ENCODE measurements at regions not wholly inside any gene's neighbourhood (a gene's known extent, or its start where the extent isn't known, plus 50 kb on each side); places are given as distances from the start of the nearest gene placed in this dataset.
"Not testable (repeated sequence)": the region's sequence is repeated elsewhere in the genome, so short reads cannot be mapped to it uniquely, and the experiment has no call there.

DNA sequence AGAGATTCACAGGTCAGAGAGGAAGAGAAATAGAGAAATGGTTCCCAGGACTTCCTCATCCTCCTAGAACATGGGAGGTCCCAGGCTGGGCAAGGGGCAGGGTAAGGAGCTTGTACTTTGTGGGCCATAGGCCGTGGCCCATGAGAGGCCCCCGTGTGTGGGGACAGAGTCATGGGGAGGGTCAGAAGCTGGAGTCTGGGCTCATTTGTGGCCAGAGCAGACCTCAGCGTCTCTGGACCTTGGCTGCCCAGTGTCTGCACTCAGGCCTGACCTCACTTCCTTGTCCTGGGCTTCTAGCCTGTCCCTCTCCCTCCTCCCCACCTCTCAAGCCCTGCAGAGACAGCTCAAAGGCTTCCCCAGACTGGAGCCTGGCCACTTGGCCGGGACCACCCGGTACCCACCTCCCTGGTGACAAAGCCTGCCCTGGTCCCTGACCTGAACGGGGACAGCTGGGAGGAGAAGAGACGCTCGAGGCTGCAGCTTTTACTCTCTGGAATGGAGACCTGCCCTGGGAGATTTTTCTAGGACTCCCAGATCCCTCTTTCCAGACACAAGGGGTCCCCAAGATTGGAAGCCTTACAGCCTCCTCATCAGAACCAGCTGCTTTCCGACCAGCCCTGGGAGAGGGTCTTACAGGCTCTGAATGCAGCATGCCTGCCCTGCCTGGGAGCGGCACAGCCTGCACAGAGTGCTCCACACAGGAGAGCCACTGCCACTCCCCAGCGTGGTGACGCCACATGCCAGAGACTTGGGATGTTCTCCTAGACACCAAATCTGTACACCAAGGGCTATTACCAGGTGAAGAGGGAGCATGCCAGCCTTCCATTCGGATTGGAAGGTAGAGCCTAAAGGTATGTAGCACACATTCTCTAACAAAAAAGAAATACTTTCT lies 569.0 kb upstream of the B3GAT1 start:
- Histone ChIP-seq H3K4me2 (replicated peaks; ENCODE audit: low read depth, low read length, poor library complexity, severe bottlenecking) (no peak overlapping the region), H3K27me3 (replicated peaks in 1 of 4; ENCODE audit: control extremely low read depth in 1 of 4, control insufficient read depth in 3 of 4, insufficient read depth in 4 of 4, low read length in 3 of 4) (no peaks in the 10 kb centered on the region), H4K20me1 (ENCODE audit: control insufficient read depth, insufficient read depth, low read length, poor library complexity, severe bottlenecking) (no peaks in the 10 kb centered on the region), H3K9me3 (ENCODE audit: control extremely low read depth in 1 of 3, control insufficient read depth in 2 of 3, insufficient read depth in 1 of 3, low read length in 2 of 3) (peaks cover 0 to 5% (median 0%) of the 10 kb centered on the region in 3 donors), H3K36me3 (replicated peaks in 1 of 2; ENCODE audit: control extremely low read depth in 1 of 2, control insufficient read depth in 1 of 2, extremely low read depth in 1 of 2, insufficient read depth in 2 of 2, low read length in 1 of 2) (no peaks in the 10 kb centered on the region), H3K4me3 (ENCODE audit: control extremely low read depth in 1 of 5, extremely low read depth in 1 of 5, insufficient read depth in 1 of 5, low read depth in 2 of 5, low read length in 4 of 5) (no peak overlapping the region), H3K9ac (ENCODE audit: low read length) (no peak overlapping the region), H3K79me2 (ENCODE audit: control insufficient read depth, insufficient read depth, low read length) (no peaks in the 10 kb centered on the region), H2AFZ (ENCODE audit: insufficient read depth, low read depth, low read length, poor library complexity, severe bottlenecking) (no peak overlapping the region), H3K4me1 (ENCODE audit: control insufficient read depth in 2 of 2, insufficient read depth in 2 of 2, low read length in 2 of 2) (no peaks in the 10 kb centered on the region), H3K27ac (ENCODE audit: low read length in 2 of 2) (no peak overlapping the region)
- CTCF ChIA-PET: no interaction called here
- Mint-ChIP-seq H3K27me3 (no peaks in the 10 kb centered on the region), H3K27ac (no peak overlapping the region), H3K4me1 (no peaks in the 10 kb centered on the region), H3K4me3 (no peak overlapping the region), H3K9me3 (ENCODE audit: insufficient read depth) (no peaks in the 10 kb centered on the region)
- TF ChIP-seq, protein P1, sequence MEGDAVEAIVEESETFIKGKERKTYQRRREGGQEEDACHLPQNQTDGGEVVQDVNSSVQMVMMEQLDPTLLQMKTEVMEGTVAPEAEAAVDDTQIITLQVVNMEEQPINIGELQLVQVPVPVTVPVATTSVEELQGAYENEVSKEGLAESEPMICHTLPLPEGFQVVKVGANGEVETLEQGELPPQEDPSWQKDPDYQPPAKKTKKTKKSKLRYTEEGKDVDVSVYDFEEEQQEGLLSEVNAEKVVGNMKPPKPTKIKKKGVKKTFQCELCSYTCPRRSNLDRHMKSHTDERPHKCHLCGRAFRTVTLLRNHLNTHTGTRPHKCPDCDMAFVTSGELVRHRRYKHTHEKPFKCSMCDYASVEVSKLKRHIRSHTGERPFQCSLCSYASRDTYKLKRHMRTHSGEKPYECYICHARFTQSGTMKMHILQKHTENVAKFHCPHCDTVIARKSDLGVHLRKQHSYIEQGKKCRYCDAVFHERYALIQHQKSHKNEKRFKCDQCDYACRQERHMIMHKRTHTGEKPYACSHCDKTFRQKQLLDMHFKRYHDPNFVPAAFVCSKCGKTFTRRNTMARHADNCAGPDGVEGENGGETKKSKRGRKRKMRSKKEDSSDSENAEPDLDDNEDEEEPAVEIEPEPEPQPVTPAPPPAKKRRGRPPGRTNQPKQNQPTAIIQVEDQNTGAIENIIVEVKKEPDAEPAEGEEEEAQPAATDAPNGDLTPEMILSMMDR (IDR thresholded peaks at IDR 0.05): no peak
- no peak for TF ChIP-seq EZH2 (IDR thresholded peaks at IDR 0.05; ENCODE audit: borderline replicate concordance, insufficient read depth, low read depth, low read length, poor library complexity, severe bottlenecking)
- POLR2A ChIA-PET: no interaction called here
- DNase-seq: no peak
- intact Hi-C loops (cut with micrococcal nuclease): no loop called here
- WGBS (ENCODE audit: insufficient coverage): 74% methylated on average over 10 of the region's 13 CpGs
- ATAC-seq (ENCODE audit: low read depth): no peak

DNA sequence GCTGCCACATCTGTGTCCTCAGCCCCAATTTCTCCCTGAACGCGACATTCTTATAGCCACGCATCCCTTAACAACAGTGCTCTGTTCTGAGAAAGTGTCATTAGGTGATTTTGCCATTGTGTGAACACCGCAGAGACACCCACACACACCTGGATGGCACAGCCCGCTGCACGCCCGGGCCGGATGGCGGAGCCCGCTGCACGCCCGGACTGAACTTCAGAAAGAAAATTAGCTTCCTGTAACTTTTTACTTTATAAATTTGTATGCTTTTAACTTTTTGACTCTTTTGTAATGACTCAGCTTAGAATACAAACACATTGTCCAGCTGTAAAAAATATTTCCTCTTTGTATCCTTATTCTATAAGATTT lies 567.0 kb upstream of the B3GAT1 start:
- CTCF ChIA-PET; H3K27ac Mint-ChIP-seq; H3K9ac ChIP-seq (ENCODE audit: low read length); H3K9me3 Mint-ChIP-seq (ENCODE audit: insufficient read depth); H3K4me1 ChIP-seq (ENCODE audit: control insufficient read depth in 2 of 2, insufficient read depth in 2 of 2, low read length in 2 of 2); H3K79me2 ChIP-seq (ENCODE audit: control insufficient read depth, insufficient read depth, low read length); H2AFZ ChIP-seq (ENCODE audit: insufficient read depth, low read depth, low read length, poor library complexity, severe bottlenecking); H3K4me3 Mint-ChIP-seq; H3K27me3 ChIP-seq (replicated peaks in 1 of 4; ENCODE audit: control extremely low read depth in 1 of 4, control insufficient read depth in 3 of 4, insufficient read depth in 4 of 4, low read length in 3 of 4); H3K4me2 ChIP-seq (replicated peaks; ENCODE audit: low read depth, low read length, poor library complexity, severe bottlenecking); H3K27ac ChIP-seq (ENCODE audit: low read length in 2 of 2); H3K27me3 Mint-ChIP-seq; POLR2A ChIA-PET; DNase-seq; H4K20me1 ChIP-seq (ENCODE audit: control insufficient read depth, insufficient read depth, low read length, poor library complexity, severe bottlenecking); H3K4me3 ChIP-seq (ENCODE audit: control extremely low read depth in 1 of 5, extremely low read depth in 1 of 5, insufficient read depth in 1 of 5, low read depth in 2 of 5, low read length in 4 of 5); intact Hi-C loops (cut with micrococcal nuclease); H3K4me1 Mint-ChIP-seq; H3K9me3 ChIP-seq (ENCODE audit: control extremely low read depth in 1 of 3, control insufficient read depth in 2 of 3, insufficient read depth in 1 of 3, low read length in 2 of 3); ATAC-seq (ENCODE audit: low read depth); H3K36me3 ChIP-seq (replicated peaks in 1 of 2; ENCODE audit: control extremely low read depth in 1 of 2, control insufficient read depth in 1 of 2, extremely low read depth in 1 of 2, insufficient read depth in 2 of 2, low read length in 1 of 2): not testable (repeated sequence)
- no CpG with 5 or more reads among the region's 12 CpGs for WGBS (ENCODE audit: insufficient coverage)
